GM20431 (cell line): ENCODE measurements at regions not wholly inside any gene's neighbourhood (a gene's known extent, or its start where the extent isn't known, plus 50 kb on each side); places are given as distances from the start of the nearest gene placed in this dataset.

Experiments
- in situ Hi-C: fragments of 300-500 bp; cut with MseI, MboI; formaldehyde crosslinking; loops from one replicate; pipeline ENCODE4 v1.15.0; 2020; ENCODE audit warnings: low sequenced_read_pairs; ENCODE audit not compliant: unreplicated experiment

DNA sequence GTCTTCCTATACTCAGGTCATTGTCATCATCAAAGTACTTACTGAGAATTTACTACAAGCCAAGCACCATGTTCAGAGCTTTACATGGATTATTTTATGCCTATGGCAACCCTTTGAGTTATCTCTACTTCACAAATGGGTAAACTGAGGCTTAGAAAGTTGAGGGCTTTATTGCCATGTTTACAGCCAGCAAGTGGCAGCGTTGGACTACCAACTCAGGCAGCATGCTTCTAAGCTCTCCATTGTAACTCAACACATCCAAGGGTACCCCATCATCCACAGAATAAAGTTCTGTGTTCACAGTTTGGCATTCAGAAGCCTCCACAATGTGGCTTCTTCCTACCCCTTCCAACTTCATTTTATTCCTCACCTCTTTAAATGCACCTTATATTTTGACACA, 422.6 kb upstream of the GRIA1 start:
- in situ Hi-C loops = no loop called here

DNA sequence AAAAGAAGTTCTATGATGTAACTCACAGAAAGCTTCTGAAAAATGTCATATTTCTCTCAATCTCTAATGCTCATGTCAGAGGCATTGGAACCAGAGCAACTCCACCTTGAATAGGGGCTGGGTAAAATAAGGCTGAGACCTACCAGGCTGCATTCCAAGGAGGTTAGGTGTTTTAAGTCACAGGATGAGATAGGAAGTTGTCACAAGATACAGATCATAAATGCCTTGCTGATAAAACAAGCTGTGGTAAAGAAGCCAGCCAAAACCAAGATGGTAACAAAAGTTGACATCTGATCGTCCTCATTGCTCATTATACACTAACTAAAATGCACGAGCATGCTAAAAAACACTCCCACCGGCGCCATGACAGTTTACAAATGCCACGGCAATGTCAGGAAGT, 411.1 kb upstream of the GRIA1 start:
- in situ Hi-C loops = no loop called here

DNA sequence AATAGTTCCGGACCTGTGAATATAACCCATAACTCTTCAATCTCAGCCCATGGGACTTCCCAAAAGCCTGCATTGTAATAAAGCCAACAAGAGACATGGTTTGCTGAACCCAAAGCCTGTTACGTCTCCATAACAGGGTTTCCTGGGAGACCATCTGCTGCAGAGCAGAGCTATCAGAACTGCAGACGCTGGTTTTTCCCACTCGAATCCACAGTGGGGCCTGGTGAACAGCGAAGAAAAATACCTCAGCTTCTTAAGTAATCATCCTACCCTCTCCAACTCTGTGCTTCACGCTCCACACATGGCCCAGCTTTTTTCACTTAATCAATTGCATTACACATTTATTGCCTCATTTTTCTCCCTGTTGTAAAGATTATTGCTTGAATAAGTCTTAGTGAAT, 409.5 kb upstream of the GRIA1 start:
- in situ Hi-C loops = no loop called here

DNA sequence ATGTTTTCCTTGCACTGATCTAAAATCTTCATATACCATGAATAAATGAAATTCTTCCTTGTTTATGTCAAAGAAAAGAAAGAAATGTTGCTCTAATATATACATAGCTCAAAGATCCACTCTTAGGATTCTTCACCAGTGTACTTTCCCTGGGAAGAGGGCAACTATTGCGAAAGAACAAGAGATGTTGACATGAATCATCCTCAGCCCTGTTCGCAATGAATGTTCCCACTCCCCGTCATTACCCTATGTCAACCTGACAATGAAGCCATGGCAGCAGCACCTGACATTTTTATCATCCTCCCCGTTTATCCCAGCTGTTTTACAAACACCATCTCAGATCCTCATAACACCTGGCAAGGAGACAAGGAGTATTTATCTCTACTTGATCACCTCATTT, 409.1 kb upstream of the GRIA1 start:
- in situ Hi-C loops = no loop called here

DNA sequence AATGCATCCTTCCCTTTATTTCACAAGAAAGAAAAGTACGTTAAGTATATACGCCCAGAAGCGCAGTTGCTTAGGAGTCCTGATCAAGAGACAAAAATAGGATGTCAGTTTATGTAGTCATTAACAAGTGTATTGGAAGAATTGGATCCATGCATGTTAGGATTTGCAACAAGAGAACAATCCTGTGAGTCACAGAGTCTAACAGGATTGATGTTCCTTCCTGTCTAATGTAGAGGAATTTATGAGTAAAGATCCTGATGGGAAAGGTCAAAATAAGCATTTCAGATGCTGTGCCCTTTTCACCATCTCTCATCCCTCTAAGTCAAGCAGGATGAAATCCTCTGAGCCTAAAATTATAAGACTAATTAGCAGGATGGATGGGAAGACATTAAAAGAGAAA, 406.0 kb upstream of the GRIA1 start:
- in situ Hi-C loops = no loop called here

DNA sequence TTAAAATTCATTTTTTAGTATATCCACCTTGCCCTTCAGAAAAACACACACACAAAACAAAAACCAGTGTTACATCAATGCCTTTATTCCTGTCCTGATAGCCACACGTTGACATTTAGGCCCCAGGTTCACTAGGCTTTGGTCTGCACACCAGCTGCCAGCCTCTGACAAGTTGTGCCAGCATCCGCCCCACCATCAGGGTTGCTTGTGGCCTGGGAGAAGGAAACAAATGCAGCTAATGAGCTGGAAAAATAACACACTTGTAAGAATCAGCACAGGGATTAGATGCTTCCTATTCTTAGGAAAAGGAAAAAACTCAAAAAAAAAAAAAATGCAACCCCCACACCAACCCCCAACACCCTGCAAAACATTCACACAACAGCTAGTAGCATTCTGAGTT, 404.0 kb upstream of the GRIA1 start:
- in situ Hi-C loops = no loop called here

DNA sequence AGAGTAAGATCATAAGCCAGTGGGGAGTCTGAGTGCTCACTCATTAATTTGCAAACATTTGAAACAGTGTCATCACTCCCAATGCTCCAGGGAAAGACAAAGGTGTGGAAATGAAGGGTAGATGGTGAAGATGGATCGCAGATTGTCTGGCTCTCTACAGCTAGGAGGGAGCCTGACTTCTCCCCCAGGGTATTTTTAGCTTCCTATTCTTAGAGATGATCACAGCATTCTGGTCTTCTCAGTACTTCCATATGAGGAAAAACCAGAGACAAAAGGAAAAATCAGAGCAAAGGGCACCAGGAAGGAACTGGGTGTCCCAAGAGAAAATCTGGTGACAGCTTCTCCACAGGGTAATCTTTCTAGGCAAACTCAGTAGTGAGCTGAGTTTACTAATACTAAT, 401.9 kb upstream of the GRIA1 start:
- in situ Hi-C loops = no loop called here

DNA sequence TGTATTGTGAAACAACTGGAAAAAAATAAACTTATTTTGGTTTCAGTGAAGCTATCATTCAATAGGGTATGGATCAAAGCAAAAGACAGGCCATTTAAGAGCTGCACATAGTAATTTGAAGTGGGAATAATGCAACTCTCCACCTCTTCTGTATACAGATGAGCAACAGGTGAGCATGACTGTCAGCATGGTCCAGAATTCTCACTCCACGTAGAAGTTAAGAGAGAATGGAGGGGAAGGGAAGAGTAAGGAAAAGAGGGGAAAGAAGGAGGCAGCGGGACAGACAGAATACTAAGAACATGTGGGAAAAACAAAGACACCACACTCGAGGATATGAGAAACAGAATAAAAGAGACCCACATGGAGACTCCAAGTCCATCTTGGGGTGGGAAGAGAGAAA, 396.1 kb upstream of the GRIA1 start:
- in situ Hi-C loops = no loop called here

DNA sequence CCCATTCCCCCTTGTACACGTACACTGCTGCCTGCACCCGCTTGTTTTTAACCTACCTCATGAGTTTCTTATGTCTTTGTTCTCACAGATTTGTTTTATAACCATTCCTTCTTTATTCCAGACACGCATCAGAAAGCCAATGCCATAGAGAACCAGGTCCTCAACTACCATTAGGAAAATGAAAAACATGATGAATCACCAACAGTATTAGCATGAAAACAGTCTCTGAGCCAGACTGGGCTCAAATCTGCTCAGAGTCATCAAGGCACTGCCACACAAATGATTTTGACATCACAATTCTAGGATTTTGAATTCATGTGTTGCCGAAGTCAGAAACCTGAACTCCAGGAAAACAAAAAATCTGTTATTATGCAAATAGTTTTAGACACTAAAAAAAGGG, 394.1 kb upstream of the GRIA1 start:
- in situ Hi-C loops = no loop called here

DNA sequence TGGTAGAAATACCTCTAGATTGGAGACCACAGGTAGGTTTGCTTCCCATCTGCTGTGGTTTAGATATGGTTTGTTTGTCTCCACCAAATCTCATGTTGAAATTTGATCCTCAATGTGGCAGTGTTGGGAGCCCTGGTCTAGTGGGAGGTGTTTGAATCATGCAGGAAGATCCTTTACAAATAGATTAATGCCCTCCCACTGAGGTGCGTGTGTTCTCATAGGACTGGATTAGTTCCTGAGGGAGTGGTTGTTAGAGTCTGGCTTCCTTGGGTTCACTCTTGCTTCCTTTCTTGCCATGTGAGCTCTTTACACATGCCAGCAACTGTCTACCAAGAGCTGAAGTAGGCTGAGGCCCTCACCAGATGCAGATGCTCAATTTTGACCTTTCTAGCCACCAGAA, 391.1 kb upstream of the GRIA1 start:
- in situ Hi-C loops = no loop called here

DNA sequence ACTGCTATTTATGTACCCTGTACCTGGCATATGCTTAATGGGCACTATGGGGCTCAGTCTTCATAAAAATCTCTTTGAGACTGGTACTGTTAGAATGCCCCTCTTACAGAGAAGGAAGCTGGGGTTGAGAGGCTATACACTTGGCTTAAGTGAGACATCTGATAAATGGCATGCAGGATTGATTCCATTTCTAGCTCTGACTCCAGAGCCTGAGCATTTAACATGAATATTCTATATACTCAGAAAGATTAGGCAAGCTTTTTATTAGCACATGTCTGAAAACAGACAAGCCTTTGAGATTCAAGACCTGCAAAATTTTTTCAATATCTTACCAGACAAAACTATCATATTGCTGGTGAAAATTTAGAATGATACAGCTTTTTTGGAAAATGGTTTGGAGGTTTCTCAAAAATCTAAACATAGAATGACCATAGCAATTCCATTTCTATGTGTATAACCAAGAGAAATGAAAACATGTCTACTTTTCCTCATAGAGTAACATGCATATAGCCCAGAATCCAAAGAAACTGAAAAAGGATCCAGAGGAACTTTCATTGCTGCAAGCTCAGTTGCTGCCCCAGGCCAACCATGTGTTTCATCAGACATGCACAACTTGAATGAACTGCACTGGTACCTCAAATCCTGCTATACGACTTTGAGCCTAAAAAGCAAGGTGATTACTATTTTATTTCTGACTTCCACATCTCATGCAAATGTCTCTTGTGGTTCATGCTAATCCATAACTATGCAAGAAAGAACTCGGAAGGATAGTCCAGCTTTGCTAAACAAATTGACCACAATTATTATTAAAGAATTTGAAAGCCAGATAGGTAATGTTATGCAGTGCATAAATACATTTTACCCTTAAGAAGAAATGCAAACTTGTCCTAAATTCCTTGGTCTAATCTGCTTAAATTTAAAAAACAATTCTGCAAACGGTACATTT, 389.0 kb upstream of the GRIA1 start:
- in situ Hi-C loops = no loop called here

DNA sequence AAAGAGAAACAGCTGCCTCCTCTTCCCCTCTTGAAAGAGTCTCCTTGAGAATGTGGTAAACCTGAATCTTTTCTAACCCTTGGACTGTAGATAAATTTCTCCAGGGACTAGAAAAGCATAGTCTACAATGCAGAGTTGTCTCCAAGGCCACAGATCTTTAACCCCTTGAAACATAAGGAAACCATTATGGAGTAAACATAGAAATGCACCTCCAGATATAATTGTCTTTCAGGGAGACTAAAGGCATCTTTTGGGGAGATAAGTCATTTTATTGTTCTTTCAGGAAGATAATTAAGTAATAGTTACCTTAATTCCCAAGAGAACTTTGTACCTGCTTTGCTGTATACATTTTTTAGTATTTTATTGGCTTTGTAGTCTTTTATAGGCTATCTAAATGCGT, 373.6 kb upstream of the GRIA1 start:
- in situ Hi-C loops = no loop called here

DNA sequence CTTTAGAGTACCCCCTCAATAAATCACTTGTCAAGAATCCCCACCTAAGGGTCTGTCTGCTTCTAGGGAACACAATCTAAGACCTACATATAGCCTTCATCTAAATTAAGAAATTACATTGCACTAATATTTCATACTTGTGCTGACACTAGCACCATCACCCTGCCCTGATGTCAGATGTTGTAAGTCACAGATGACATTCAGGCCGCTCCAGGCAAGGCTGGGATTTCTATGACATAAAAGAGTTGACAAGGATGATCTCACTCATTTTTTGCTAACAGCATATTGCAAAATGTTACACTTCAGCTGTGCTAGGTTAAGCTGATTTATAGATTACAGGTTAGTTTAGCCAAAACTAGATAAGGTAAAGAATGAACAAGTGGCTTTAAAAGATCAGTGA, 372.5 kb upstream of the GRIA1 start:
- in situ Hi-C loops = no loop called here

DNA sequence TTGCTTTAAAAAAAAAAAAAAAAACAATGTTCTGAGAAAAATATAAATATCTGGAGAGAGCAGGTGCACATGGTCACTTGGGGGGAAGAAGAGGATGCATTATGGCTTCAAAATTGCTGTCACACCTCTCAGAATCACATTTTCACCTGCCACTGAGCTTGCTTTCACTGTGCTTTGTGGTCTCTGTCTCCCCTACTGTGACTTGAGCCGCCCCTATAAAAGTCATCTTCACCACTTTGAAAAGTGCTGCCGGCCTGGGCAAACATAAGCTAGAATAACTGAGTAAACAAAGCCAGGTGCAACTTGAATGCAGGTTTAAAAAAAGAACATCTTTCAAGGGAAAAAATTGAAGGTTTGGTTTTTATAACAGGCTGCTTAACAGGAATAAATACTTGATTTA, 368.1 kb upstream of the GRIA1 start:
- in situ Hi-C loops = no loop called here

DNA sequence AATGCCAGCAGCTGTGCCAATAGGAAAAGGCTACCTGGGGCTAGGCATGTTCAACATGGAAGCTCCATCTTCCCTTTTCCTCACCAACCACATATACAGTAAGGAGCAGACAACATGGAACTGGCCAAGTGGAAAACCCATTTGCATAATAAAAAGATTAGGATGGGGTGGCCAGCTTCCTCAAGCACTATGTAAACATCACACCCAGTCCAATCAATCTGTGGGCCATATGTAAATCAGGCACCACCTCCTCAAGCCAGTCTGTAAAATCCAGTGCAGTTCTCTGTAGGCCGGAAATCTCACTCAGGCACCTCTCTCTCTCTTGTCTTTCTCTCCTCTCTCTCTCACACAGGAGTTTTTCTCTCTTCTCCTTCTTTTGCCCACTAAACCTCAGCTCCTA, 360.2 kb upstream of the GRIA1 start:
- in situ Hi-C loops = no loop called here

DNA sequence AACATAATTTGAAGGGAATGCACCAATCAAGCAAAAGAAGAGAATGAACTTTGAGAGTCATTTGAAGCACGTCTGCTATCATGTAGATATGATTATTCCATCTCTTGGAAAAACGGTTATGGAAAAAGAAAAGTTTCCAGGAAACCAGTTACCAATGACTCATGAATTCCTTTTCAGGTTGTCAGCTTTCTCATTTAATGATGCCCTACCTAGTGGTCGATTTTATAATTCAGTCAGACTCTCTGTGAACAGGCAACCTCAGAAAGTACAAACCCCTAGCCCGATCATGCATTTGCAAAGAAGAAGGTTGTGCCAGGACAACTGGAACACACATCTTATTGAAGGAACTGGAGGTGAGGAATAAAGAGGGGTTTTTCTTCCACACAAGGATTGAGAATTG, 355.1 kb upstream of the GRIA1 start:
- in situ Hi-C loops = no loop called here

DNA sequence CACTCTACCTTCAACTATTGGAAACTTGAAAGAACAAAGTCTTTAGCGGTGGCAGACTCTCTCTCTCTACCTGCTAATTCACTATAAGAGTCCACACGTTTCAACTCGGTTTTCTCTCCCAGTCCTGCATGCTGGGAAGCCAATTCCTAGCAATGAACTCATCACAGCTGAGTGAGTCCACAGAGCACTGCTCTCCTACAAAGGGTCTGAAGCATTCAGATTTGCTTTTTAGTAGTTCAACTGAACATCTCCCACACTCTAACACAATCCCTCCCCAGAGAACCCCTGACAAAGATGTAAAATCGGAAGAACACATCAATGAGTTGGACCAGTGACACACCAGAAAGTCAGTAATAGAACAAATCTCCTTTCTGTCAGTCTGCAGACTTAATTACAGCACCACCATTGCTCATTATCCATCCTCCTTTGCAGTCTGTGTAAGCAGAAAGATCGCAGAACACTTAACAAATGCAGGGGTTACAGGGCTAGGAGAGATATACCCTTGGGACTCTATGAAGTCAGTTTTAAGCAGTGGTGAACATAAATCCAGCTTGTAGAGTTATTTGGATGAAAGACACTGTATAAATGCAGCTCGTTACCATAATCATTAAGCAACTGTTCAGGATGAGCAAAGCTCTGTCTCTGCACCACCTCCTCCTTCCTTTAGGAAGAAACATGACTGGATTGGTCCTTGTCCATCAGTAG, 353.4 kb upstream of the GRIA1 start:
- in situ Hi-C loops = no loop called here

DNA sequence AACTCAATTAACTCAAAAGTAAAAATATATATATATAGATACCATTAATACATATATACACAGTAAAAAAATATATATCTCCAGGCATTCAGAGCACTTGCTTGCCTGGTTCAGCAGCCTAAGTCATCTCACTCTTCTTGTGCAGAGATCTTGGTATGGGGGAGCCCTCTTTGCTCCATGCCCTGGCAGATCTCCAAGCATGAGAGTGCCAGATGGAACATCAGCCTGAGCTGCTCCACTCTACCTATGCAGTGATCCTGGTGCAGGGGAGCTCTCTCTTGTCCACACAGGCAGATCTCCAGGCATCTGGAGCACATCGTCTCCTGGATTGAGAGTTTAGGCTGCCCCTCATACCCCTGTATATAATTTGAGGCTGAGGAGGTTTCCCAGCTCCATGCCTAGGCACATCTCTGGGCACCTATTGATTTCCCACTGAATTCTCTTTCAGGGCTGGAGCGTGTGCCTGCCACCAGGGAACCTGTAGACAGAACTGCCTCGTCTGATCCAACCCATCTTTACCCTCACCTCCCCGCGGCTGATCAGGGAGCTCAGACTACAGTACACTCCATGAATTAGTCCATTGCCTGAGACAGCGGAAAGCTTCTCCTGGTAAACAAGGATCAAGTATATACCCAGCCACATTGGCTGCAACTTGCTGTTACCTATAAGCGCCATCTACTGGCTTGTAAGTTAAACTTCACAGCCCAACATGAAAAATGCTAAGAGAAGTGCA, 342.4 kb upstream of the GRIA1 start:
- in situ Hi-C loops = no loop called here

DNA sequence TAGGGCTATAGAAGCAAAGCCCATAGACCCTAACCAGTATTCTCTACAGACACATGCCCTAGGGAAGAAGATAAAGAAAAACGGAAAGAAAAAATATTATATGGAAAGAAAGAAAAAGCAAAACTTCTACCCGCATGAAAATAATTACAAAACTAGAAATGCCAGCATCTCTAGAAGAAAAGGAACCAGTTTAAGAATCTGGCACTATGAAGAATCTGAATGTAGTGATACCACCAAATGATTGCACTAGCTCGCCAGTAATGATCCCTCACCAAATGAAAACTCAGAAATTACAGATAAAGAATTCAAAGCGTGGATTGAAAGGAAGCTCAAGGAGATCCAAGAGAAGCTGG, 341.9 kb upstream of the GRIA1 start:
- in situ Hi-C loops = no loop called here

DNA sequence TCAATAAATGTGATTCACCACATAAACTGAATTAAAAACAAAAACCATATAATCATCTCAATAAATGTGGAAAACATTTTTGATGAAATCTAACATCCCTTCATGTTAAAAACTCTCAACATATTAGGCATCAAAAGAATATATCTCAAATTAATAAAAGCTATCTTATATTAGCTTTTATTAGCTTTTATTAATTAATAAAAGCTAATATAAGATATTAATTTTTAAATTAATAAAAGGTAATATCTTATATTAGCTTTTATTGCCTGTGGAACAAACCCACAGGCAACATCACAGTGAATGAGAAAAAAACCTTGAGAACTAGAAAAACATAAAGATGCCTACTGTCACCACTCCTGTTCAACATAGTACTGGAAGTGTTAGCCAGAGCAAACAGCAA, 338.9 kb upstream of the GRIA1 start:
- in situ Hi-C loops = no loop called here

DNA sequence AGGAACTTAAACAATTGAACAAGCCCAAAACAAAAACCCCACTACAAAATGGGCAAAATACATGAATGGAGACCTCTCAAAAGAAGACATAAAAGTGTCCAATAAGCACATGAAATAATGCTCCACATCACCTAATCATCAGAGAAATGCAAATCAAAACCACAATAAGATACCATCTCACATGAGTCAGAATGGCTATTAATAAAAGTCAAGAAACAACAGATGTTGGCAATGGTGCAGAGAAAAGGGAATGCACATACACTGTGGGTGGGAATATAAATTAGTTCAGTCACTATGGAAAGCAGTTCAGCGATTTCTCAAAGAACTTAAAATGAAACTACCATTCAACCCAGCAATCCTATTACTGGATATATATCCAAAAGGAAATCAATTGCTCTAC, 337.4 kb upstream of the GRIA1 start:
- in situ Hi-C loops = no loop called here
